ENCODE measurements at regions not wholly inside any gene's neighbourhood (a gene's known extent, or its start where the extent isn't known, plus 50 kb on each side); places are given as distances from the start of the nearest gene placed in this dataset.

GRCh38 chr14:53496668-53497067 lies 343.5 kb upstream of the DDHD1 start:
- no peak for TF ChIP-seq POLR2AphosphoS2 (IDR thresholded peaks at IDR 0.05; ENCODE audit: low read length)
- TF ChIP-seq ZKSCAN1 (IDR thresholded peaks at IDR 0.05; ENCODE audit: low read depth, low read length): no peak
- TF ChIP-seq ZNF224 (CRISPR knock-in tag; IDR thresholded peaks at IDR 0.05): no peak
- TF ChIP-seq CREB1 (IDR thresholded peaks at IDR 0.05): no peak
- TF ChIP-seq CREB1 (CRISPR knock-in tag; IDR thresholded peaks at IDR 0.05): no peak
- TF ChIP-seq ZSCAN29 (IDR thresholded peaks at IDR 0.05): no peak
